ENCODE measurements at regions not wholly inside any gene's neighbourhood (a gene's known extent, or its start where the extent isn't known, plus 50 kb on each side); places are given as distances from the start of the nearest gene placed in this dataset.

DNA sequence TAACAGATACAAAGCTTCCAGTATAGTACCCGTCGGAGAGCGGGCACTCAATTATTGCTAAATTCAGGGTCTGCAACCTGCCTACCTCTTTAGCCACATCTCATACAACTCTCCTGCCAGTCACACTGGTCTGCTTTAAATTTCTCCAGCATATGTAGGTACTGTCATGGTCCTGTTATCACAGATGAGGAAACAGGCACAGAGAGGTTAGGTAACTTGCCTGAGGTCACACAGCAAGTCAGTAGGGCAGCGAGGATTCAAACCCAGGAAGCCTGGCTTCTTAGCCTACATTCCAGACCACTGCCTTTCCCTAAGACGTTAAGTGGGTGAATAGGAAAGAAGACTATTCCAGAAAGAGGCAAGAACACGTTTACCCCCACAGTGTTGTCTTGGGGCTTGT lies 186.0 kb upstream of the NFIB start:
- H3K9me3 ChIP-seq = no peaks in the 10 kb centered on the region
- no peaks in the 10 kb centered on the region for H3K27me3 ChIP-seq (replicated peaks; ENCODE audit: insufficient read depth)
- TF ChIP-seq CTCF (IDR thresholded peaks at IDR 0.05) (no peak), POLR2AphosphoS5 (IDR thresholded peaks at IDR 0.05) (no peak), POLR2A (IDR thresholded peaks at IDR 0.05) (no peak)
- 91% methylated on average over 6 of the region's 6 CpGs for WGBS
- H3K4me1 ChIP-seq (replicated peaks) = no peaks in the 10 kb centered on the region
- intact Hi-C loops (cut with DNase I) = no loop called here
- H3K4me3 ChIP-seq = no peak overlapping the region
- DNase-seq (ENCODE audit: low spot score) = no peak
- no peaks in the 10 kb centered on the region for H3K36me3 ChIP-seq
- no peak overlapping the region for H3K27ac ChIP-seq

DNA sequence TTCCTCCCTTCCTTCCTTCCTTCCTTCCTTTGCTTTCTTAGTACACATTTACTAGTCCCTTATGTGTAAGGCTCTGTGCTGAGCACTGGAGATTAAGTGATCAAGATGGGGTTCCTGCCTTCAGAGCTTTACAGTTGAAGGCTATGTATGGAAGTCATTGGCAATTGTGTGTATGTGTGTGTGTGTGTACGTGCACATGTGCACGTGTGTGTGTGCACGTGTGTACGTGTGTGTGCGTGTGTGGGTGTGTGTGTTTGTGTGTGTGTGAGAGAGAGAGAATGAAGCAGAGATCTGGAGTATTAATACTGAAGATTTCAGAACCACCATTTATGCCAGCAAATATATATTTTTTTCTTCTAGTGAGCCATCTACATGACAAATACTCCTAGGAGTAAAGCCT lies 184.9 kb upstream of the NFIB start:
- no peaks in the 10 kb centered on the region for H3K27me3 ChIP-seq (replicated peaks; ENCODE audit: insufficient read depth)
- no peaks in the 10 kb centered on the region for H3K36me3 ChIP-seq
- 95% methylated on average over 5 of the region's 5 CpGs for WGBS
- no peaks in the 10 kb centered on the region for H3K4me1 ChIP-seq (replicated peaks)
- H3K9me3 ChIP-seq = no peaks in the 10 kb centered on the region
- H3K4me3 ChIP-seq = no peak overlapping the region
- H3K27ac ChIP-seq = no peak overlapping the region
- no peak for TF ChIP-seq POLR2A (IDR thresholded peaks at IDR 0.05)
- TF ChIP-seq POLR2AphosphoS5 (IDR thresholded peaks at IDR 0.05) = no peak
- no peak for TF ChIP-seq CTCF (IDR thresholded peaks at IDR 0.05)
- intact Hi-C loops (cut with DNase I) = no loop called here
- no peak for DNase-seq (ENCODE audit: low spot score)

GRCh38 chr9:14497476-14497875 lies 183.5 kb upstream of the NFIB start:
- WGBS = 68% methylated on average over 1 of the region's 1 CpG
- no peaks in the 10 kb centered on the region for H3K4me1 ChIP-seq (replicated peaks)
- DNase-seq (ENCODE audit: low spot score) = no peak
- no peaks in the 10 kb centered on the region for H3K9me3 ChIP-seq
- H3K27me3 ChIP-seq (replicated peaks; ENCODE audit: insufficient read depth) = no peaks in the 10 kb centered on the region
- no peak overlapping the region for H3K4me3 ChIP-seq
- intact Hi-C loops (cut with DNase I) = no loop called here
- no peaks in the 10 kb centered on the region for H3K36me3 ChIP-seq
- TF ChIP-seq POLR2AphosphoS5 (IDR thresholded peaks at IDR 0.05) (no peak), CTCF (IDR thresholded peaks at IDR 0.05) (no peak), POLR2A (IDR thresholded peaks at IDR 0.05) (no peak)
- no peak overlapping the region for H3K27ac ChIP-seq

DNA sequence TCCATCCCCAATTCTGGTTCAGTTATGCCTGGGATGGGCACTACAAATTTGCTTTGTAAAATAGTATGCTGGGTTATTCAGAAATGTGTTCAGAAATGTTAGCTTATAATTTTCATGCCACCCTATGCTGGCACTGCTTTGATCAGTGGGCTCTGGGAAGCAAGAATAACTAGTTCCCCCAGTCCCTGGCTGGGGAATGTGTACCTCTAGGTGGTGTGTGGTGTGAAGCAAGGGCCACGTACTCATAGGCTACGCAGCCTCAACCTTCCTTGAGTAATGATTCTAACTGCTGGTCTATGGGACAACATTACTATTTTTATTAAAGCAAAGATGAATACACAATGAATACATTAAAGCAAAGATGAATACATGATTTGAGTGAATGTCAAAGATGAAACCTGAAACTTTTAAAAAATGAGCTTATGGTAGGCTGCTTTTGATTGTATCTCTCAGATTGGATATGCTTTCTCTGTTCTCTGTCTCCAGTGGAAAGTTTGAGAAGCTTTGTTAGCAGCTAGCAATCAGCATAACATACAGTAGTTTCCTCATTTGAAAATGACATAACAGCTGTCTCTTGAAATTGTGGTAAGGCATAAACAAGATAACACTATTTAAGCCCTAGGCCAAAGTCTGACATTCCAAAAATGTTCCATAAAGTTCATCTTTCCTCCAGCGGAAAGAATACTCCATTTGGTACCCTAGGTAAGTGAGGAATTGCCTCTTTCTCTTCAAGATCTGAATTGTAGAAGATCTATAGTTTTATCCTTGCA lies 174.7 kb upstream of the NFIB start:
- Histone ChIP-seq H3K36me3 (no peaks in the 10 kb centered on the region), H3K27me3 (replicated peaks; ENCODE audit: insufficient read depth) (no peaks in the 10 kb centered on the region), H3K9me3 (no peaks in the 10 kb centered on the region), H3K4me1 (replicated peaks) (no peaks in the 10 kb centered on the region), H3K27ac (no peak overlapping the region), H3K4me3 (no peak overlapping the region)
- intact Hi-C loops (cut with DNase I) = no loop called here
- TF ChIP-seq POLR2A (IDR thresholded peaks at IDR 0.05) (no peak), POLR2AphosphoS5 (IDR thresholded peaks at IDR 0.05) (no peak), CTCF (IDR thresholded peaks at IDR 0.05) (no peak)
- no peak for DNase-seq (ENCODE audit: low spot score)
- 90% methylated on average over 3 of the region's 3 CpGs for WGBS

- Histone ChIP-seq H3K27me3 (replicated peaks; ENCODE audit: insufficient read depth) (no peaks in the 10 kb centered on the region), H3K4me1 (replicated peaks) (no peaks in the 10 kb centered on the region), H3K4me3 (no peak overlapping the region), H3K27ac (no peak overlapping the region), H3K36me3 (no peaks in the 10 kb centered on the region), H3K9me3 (no peaks in the 10 kb centered on the region)
- WGBS = 87% methylated on average over 6 of the region's 6 CpGs
- TF ChIP-seq POLR2AphosphoS5 (IDR thresholded peaks at IDR 0.05) (no peak), CTCF (IDR thresholded peaks at IDR 0.05) (no peak), POLR2A (IDR thresholded peaks at IDR 0.05) (no peak)
- intact Hi-C loops (cut with DNase I) = no loop called here
- no peak for DNase-seq (ENCODE audit: low spot score)
Measured at GRCh38 chr9:14487547-14488185, 173.7 kb upstream of the NFIB start.
